HL-60/S4 (cell line): ENCODE measurements at regions not wholly inside any gene's neighbourhood (a gene's known extent, or its start where the extent isn't known, plus 50 kb on each side); places are given as distances from the start of the nearest gene placed in this dataset.

ENCODE experiments used
- in situ Hi-C: fragments of 300-500 bp; cut with MboI; formaldehyde crosslinking; loops from 2 replicates; pipeline ENCODE4 v1.14.3; 2022; ENCODE audit warnings: low sequenced_read_pairs

GRCh38 chr6:10060004-10060403 is 354.9 kb downstream of the TFAP2A start:
- in situ Hi-C loops, result no loop called here

- in situ Hi-C loops, result no loop called here
Observed at GRCh38 chr6:10054672-10055071, 360.2 kb downstream of the TFAP2A start.

GRCh38 chr6:10051283-10051682 is 363.6 kb downstream of the TFAP2A start:
- in situ Hi-C loops, result no loop called here

GRCh38 chr6:10048370-10049297 is 366.2 kb downstream of the TFAP2A start:
- in situ Hi-C loops, result no loop called here

- in situ Hi-C loops, result no loop called here
Observed at GRCh38 chr6:10042280-10042679, 372.6 kb downstream of the TFAP2A start.

- in situ Hi-C loops, result no loop called here
Observed at GRCh38 chr6:10033223-10033829, 381.5 kb downstream of the TFAP2A start.

GRCh38 chr6:10031617-10032016 is 383.3 kb downstream of the TFAP2A start:
- in situ Hi-C loops, result no loop called here

- in situ Hi-C loops, result no loop called here
Observed at GRCh38 chr6:10030942-10031537, 383.8 kb downstream of the TFAP2A start.

- in situ Hi-C loops, result no loop called here
Observed at GRCh38 chr6:10028222-10028621, 386.7 kb downstream of the TFAP2A start.

- in situ Hi-C loops, result no loop called here
Observed at GRCh38 chr6:10019851-10020250, 395.0 kb downstream of the TFAP2A start.

GRCh38 chr6:10014557-10014956 is 400.3 kb downstream of the TFAP2A start:
- in situ Hi-C loops, result no loop called here

GRCh38 chr6:10000551-10000950 is 414.3 kb downstream of the TFAP2A start:
- in situ Hi-C loops, result no loop called here

GRCh38 chr6:9999796-10000195 is 415.1 kb downstream of the TFAP2A start:
- in situ Hi-C loops, result no loop called here

- in situ Hi-C loops, result no loop called here
Observed at GRCh38 chr6:9986273-9986672, 428.6 kb downstream of the TFAP2A start.

- in situ Hi-C loops, result no loop called here
Observed at GRCh38 chr6:9985481-9985880, 429.4 kb downstream of the TFAP2A start.

- in situ Hi-C loops, result no loop called here
Observed at GRCh38 chr6:9984607-9985006, 430.3 kb downstream of the TFAP2A start.

- in situ Hi-C loops, result no loop called here
Observed at GRCh38 chr6:9983168-9983567, 431.7 kb downstream of the TFAP2A start.

GRCh38 chr6:9982215-9982614 is 432.7 kb downstream of the TFAP2A start:
- in situ Hi-C loops, result no loop called here

- in situ Hi-C loops, result no loop called here
Observed at GRCh38 chr6:9979996-9980395, 434.9 kb downstream of the TFAP2A start.

GRCh38 chr6:9978480-9978879 is 436.4 kb downstream of the TFAP2A start:
- in situ Hi-C loops, result no loop called here

- in situ Hi-C loops, result no loop called here
Observed at GRCh38 chr6:9977411-9977810, 437.5 kb downstream of the TFAP2A start.

- in situ Hi-C loops, result no loop called here
Observed at GRCh38 chr6:9961646-9962045, 453.2 kb downstream of the TFAP2A start.
